Left forelimb (tissue), 1 donor: ENCODE measurements at regions not wholly inside any gene's neighbourhood (a gene's known extent, or its start where the extent isn't known, plus 50 kb on each side); places are given as distances from the start of the nearest gene placed in this dataset.

ENCODE experiments used
- DNase-seq: peaks from one replicate; pipeline ENCODE4 v3.0.0-alpha.2; 2018; ENCODE audit warnings: low spot score

GRCh38 chr2:16136461-16137035 is 196.2 kb downstream of the MYCN start:
- no peak for DNase-seq

GRCh38 chr2:16135913-16136310 is 195.6 kb downstream of the MYCN start:
- no peak for DNase-seq

DNA sequence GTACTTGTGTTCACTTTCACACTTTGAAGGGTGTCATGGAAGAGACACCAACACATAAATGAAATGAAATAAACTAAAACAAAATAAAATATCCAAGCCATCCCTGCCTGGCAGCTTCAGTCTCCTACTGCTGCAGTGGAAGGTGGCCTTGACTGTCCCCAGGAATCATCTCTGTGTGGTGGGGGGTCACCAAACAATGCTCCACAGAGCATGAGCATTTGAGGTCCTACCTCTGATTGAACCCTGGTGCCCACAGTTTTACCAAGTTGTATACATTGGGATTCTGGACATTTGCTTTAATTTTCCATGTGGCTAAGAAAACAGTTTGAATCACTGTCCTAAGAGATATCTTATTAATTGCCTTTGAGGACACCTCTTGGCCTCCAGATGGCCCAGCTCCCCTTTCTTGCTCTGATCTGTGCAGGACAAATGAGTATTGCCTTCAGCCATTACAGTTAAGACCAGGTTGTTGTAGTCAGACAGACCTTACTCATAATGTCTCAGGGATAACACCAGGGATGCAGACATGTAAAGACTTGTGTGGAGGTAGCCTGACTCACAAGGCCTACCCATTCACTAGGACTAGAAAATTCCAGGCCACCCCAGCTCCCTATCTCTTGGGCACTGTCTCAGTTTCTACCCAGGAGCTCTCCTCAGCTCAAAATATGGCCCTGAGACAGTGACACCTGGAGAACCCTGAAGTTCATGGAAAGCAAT is 195.0 kb downstream of the MYCN start:
- DNase-seq = no peak

GRCh38 chr2:16134436-16135165 is 194.3 kb downstream of the MYCN start:
- DNase-seq = no peak

DNA sequence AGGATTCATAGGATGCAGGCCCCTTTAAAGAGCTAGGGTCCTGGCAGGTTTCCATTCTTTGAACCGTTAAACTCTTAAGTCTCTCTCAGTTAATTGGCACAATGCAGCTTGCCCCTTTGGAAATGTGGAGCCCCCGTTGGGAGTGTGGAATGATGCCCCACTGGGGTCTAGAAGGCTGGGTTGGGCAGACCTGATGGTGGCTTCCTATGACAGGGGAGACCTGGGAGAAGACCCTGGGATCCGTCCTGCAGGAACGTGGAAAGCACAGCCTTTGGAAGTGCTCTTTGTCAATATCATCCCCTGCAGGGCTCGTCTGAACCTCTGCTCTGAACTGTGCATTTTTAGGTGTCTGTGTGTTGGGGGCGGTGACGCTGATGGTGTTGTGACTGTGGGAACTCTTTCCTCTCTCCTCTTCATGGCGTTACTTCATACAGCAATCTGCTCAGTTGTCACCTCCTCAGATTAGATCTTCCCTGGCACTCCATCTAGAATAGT is 190.6 kb downstream of the MYCN start:
- no peak for DNase-seq

DNA sequence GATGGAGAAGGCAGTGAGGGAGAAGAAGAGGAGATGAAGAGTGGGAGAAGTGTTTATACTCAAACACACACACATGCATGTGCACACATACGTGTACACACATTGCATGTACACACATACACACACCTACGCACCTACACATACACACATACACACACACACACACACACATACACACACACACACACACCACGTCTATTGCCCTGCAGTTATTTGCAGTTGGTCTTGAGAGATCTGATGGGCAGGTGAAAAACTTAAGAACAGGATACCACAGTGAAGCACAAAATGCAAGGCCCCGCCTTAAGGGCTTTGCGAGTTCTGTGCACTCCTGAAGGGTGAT is 190.2 kb downstream of the MYCN start:
- DNase-seq = no peak

DNA sequence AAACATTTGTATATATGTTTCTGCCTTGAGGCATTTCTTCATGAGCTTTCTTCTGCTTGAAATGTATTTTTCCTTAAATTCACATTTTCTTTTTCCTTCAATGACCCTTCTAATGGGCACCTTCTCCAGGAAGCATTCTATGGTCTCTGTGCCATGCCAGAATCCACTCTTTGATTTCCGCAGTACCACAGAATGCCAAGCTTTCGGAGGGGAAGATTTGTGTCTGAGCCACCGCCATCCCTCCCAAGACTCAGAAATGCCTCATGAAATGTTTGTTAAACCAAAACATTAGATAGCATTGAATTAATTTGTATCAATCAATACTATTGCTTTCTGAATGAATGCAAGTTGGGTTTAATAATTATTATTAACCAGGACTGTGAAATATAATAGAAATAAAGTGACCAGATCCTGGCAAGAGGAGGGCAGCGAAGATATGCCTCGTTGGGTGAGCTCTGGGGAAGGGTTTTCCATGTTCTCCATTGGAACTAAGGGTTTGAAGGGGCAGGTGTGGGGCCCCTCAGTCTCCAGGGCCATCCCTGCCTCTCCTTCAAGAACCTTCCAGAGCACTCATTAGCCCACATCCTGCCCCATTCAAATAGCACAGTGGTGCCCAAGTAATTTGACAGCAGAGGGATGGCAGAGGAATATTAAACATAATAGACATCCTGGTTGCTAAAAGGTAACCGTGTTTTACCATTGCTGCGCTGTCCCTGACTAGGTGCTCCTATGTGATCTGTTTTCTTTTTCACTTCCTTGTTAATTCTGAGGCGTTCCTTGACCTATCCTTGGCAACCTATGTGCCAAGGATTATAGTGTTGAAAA is 189.6 kb downstream of the MYCN start:
- no peak for DNase-seq

GRCh38 chr2:16128746-16129610 is 188.6 kb downstream of the MYCN start:
- no peak for DNase-seq

- DNase-seq = no peak
Observed at GRCh38 chr2:16127958-16128357, 187.6 kb downstream of the MYCN start.

- no peak for DNase-seq
Observed at GRCh38 chr2:16127276-16127940, 187.1 kb downstream of the MYCN start.

DNA sequence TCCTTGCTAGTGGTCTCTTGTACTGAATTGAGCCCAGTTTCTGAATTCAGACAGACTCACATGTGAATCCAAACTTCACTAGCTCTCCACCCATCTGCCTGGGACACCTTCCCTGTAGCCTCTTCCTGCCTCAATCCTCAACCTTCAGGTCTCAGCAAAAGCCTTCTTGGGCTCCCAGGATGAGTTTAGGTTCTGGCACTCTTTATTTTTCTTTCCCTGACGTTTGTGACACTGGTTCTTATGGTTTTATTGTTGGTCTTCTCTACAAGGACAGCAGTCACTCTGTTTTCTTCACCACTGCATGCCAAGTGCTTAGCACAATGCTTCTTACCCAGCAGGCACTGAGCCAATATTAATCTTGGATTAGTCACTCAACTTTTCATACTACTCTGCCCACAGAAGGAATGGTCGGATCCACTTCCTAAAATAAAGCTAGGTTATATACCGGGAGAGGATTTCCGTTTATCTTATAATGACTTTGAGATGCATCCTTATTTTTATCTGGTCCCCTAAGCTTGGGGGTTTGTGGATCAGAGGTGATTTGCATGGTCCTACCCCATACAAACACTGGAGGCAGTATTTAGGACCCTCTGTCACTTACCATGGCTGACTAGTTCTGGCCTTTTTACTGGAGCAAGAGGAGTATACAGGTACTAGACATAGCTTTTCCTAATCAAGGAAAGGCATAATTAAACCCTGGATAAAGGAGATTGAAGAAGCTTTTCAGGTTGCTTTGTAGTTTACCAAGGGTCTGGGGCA is 186.3 kb downstream of the MYCN start:
- no peak for DNase-seq

DNA sequence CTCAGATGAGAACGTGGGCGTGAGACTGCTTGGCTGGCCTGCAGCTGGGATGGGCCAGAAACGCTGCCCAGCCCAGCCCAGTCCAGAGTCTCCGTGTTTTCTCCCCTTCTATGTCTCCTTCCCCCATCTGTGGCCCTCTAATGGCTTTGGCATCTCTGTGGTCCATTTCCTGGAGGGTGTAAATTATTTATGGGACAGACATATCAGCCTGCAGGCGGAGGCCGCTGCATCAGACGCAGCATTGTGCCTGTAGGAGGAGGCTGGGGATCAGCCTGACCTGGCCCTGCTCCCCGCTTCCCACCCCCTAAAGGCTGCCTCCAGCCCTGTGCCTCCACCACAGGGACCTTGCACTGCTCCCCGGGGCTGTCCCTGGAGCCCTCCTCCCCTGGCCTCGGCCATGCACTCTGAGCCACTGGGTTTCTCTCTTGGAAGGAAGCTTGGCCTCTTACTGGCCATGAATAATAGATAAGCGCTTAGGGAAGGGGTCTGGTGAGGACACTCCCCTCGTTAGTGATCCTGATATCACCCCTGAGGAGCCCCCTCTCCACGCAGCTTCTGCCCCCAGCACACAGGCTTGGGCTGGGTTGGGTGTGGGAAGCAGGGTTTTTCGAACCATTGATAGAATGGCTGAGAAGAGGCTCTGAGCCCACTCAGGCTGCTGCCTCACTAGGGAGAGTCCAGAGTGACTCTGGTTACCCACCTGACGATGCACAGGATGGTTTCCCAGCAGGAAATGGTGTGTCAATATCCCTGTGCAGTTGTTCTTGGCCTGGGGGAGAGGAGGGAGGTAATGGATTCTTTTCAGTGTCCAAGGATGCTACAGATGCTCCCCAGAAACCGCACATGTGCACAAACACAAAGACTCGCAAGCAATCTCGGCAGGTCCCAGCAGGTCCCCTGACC is 185.5 kb downstream of the MYCN start:
- DNase-seq = no peak

GRCh38 chr2:16124881-16125613 is 184.7 kb downstream of the MYCN start:
- no peak for DNase-seq

DNA sequence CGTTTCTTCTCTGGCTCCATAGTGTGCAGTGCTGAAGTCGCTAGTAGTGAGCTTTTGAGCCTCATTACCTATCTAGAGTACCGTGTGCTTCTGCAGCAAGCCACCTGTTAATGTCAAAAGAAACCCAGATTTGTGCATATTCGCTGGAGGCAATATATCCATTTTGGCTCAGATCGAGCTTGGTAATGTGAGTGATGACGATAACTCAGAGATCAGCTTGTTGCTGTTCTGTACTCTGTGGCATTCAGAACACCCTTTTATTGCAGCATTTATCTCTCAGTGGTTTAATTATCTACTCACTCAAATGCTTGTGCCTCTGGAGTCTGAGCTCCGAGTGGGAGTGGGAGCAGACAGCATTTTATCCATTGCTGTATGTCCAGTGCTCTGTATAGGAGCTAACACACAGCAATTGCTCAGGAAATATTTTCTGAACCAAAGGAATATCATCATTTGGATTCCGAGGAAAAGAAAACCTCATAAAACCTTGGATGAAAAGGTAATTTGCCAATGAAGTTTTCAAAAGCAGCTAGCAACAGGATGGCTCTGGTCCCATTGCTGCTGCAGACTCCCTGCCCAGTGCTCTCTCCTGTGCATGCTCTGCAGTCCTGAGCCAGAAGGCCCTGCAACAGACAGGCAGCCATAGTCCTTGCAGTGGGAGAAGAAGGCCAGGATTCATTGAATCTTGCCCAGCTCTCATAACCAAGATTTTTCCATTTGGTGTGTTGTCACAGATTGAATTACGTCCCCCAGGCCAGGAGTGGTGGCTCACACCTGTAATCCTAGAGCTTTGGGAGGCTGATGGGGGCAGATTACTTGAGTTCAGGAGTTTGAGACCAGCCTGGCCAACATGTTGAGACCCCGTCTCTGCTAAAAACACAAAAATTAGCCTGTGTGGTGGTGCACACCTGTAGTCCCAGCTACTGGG is 183.8 kb downstream of the MYCN start:
- DNase-seq = no peak

GRCh38 chr2:16123421-16123820 is 183.1 kb downstream of the MYCN start:
- DNase-seq = no peak

- DNase-seq = no peak
Observed at GRCh38 chr2:16122556-16122955, 182.2 kb downstream of the MYCN start.

DNA sequence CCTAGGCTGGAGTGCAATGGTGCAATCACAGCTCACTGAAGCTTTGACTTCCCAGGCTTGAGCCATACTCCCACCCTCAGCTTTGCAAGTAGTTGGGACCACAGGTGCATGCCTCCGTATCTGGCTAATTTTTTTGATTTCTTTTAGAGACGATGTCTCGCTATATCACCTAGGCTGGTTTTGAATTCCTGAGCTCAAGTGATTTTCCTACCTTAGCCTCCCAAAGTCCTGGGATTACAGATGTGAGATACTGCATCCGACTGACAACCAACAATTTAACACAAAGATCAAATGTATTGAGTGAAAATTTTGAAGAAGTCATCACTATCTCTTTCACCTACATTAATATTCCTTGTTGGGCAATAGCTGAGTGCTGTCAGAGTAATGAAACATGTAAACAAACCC is 181.6 kb downstream of the MYCN start:
- DNase-seq = no peak
